Gastrocnemius medialis (tissue), 4 donors: ENCODE measurements at regions not wholly inside any gene's neighbourhood (a gene's known extent, or its start where the extent isn't known, plus 50 kb on each side); places are given as distances from the start of the nearest gene placed in this dataset.

Experiments
- ATAC-seq, 2 donors: fragments of 150-250 bp; one replicate each; pipeline ENCODE4 v1.9.1; 2016
- DNase-seq, 2 donors: peaks; one replicate each; pipeline ENCODE4 v3.0.0-alpha.2; 2019
- H3K27ac ChIP-seq, 4 donors: fragments of 200-600 bp; sonication (generic); 1 replicate in 1 of 4; 2 replicates in 3 of 4; pipeline ENCODE4 v1.5.1; 2016 to 2018; ENCODE audit warnings: mild to moderate bottlenecking in 2 of 4, moderate library complexity in 1 of 4
- H3K27me3 ChIP-seq, 3 donors: fragments of 200-600 bp; sonication (generic) in 2 of 3; 1 replicate in 1 of 3; 2 replicates in 2 of 3; pipeline versions ENCODE4 v1.5.1 to v1.6.0; 2016 to 2019; ENCODE audit warnings: mild to moderate bottlenecking in 1 of 3, moderate library complexity in 1 of 3
- H3K36me3 ChIP-seq, 2 donors: fragments of 200-600 bp; sonication (generic) in 1 of 2; one replicate each; pipeline ENCODE4 v1.5.1; 2017 to 2018
- H3K4me1 ChIP-seq, 2 donors: fragments of 200-600 bp; sonication (generic) in 1 of 2; one replicate each; pipeline ENCODE4 v1.5.1; 2016 to 2017; ENCODE audit warnings: mild to moderate bottlenecking in 2 of 2
- H3K4me3 ChIP-seq, 4 donors: fragments of 200-600 bp; sonication (generic) in 3 of 4; 1 replicate in 1 of 4; 2 replicates in 3 of 4; pipeline ENCODE4 v1.5.1; 2016 to 2019; ENCODE audit warnings: mild to moderate bottlenecking in 2 of 4
- H3K9me3 ChIP-seq, 3 donors: fragments of 200-600 bp; sonication (generic) in 2 of 3; 1 replicate in 1 of 3; 2 replicates in 2 of 3; pipeline ENCODE4 v1.5.1; 2016 to 2019
- POLR2A ChIP-seq, 2 donors: fragments of 450-650 bp; IDR thresholded peaks; one replicate each; pipeline ENCODE4 v1.6.1; 2017; ENCODE audit warnings: antibody characterized with exemption in 2 of 2, mild to moderate bottlenecking in 2 of 2, moderate library complexity in 2 of 2
- in situ Hi-C, 4 donors: fragments of 200-750 bp; cut with MboI; loops; one replicate each; pipeline versions ENCODE4 v1.15.0 to v1.8.0; 2017; ENCODE audit warnings: low sequenced_read_pairs in 4 of 4
- intact Hi-C: fragments of 100-400 bp; cut with DNase I; formaldehyde crosslinking; loops from one replicate; pipeline ENCODE4 v1.15.1; 2023; ENCODE audit warnings: low total_unique reads
- TF ChIP-seq, protein P1 (sequence below), 5 experiments: fragments of 450-650 bp in 3 of 5; fragments of 200-600 bp in 2 of 5; sonication (generic) in 2 of 5; IDR thresholded peaks in 4 of 5; conservative IDR thresholded peaks in 1 of 5; 1 replicate in 4 of 5; 2 replicates in 1 of 5; pipeline ENCODE4 v1.5.1; 2016 to 2019; ENCODE audit warnings: antibody characterized with exemption in 5 of 5, mild to moderate bottlenecking in 3 of 5, moderate library complexity in 3 of 5

DNA sequence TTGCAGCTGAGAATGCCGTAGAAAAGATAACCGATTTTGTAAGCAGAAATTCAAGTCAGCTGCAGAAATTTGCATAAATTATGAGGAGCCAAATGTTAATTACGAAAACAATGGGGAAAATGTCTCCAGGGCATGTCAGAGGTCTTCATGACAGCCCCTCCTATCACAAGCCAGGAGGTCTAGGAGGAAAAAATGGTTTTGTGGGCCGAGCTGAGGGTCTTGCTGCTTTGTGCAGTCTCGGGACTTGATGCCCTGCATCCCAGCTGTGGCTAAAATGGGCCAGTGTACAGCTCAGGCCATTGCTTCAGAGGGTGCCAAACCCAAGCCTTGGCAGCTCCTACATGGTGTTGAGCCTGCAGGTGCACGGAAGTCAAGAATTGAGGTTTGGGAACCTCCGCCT, 131.2 kb upstream of the PDE3A start:
- DNase-seq = no peak
- Histone ChIP-seq H3K36me3 (no peaks in the 10 kb centered on the region), H3K4me1 (no peaks in the 10 kb centered on the region), H3K27ac (no peak overlapping the region), H3K9me3 (no peaks in the 10 kb centered on the region), H3K27me3 (no peaks in the 10 kb centered on the region), H3K4me3 (no peak overlapping the region)
- in situ Hi-C loops (no loop called here), intact Hi-C loops (no loop called here)
- no peak for ATAC-seq
- TF ChIP-seq POLR2A (IDR thresholded peaks at IDR 0.05) = no peak
- TF ChIP-seq, protein P1, sequence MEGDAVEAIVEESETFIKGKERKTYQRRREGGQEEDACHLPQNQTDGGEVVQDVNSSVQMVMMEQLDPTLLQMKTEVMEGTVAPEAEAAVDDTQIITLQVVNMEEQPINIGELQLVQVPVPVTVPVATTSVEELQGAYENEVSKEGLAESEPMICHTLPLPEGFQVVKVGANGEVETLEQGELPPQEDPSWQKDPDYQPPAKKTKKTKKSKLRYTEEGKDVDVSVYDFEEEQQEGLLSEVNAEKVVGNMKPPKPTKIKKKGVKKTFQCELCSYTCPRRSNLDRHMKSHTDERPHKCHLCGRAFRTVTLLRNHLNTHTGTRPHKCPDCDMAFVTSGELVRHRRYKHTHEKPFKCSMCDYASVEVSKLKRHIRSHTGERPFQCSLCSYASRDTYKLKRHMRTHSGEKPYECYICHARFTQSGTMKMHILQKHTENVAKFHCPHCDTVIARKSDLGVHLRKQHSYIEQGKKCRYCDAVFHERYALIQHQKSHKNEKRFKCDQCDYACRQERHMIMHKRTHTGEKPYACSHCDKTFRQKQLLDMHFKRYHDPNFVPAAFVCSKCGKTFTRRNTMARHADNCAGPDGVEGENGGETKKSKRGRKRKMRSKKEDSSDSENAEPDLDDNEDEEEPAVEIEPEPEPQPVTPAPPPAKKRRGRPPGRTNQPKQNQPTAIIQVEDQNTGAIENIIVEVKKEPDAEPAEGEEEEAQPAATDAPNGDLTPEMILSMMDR (IDR thresholded peaks at IDR 0.05 in 4 of 5, conservative IDR thresholded peaks at IDR 0.05 in 1 of 5) = no peak

DNA sequence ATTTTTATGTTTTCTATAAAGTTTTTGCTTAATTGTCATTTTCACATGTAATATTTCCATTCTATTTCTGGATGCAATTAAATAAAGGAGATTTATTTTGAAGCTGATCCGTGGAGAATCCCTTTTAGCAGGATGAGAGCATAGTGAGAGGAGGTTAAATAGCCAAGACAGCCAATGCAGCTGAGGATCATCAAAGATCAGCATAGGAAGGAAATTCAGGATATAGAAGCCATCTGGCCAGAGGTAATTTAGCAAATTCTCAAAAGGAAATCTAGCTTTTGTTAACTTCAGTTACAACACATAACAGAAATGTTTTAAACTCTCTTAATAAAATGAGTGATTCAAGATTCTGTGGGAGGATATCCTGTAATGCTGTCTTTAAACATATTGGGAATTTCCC, 122.8 kb upstream of the PDE3A start:
- Histone ChIP-seq H3K27me3 (no peaks in the 10 kb centered on the region), H3K4me1 (no peaks in the 10 kb centered on the region), H3K4me3 (no peak overlapping the region), H3K27ac (no peak overlapping the region), H3K36me3 (no peaks in the 10 kb centered on the region), H3K9me3 (no peaks in the 10 kb centered on the region)
- intact Hi-C loops = no loop called here
- no peak for TF ChIP-seq POLR2A (IDR thresholded peaks at IDR 0.05)
- TF ChIP-seq, protein P1 (IDR thresholded peaks at IDR 0.05 in 4 of 5, conservative IDR thresholded peaks at IDR 0.05 in 1 of 5) = no peak
- in situ Hi-C loops = no loop called here
- DNase-seq (no peak), ATAC-seq (no peak)

DNA sequence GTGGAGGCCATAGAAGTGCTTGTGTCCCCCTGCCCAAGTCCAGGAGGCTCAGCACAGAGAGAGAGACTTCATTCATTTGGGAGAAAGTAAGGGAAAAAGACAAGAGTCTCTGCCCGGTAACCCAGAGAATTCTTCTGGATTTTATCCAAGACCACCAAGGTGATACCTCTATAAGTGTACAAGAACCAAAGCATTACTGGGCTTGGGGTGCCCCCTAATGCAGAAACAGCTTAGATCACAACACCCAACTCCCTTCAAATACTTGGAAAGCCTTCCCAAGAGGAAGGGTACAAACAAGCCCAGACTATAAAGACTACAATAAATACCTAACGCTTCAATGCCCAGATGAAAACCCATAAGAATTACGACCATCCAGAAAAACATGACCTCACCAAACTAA, 119.7 kb upstream of the PDE3A start:
- no peak for ATAC-seq
- in situ Hi-C loops (no loop called here), intact Hi-C loops (no loop called here)

DNA sequence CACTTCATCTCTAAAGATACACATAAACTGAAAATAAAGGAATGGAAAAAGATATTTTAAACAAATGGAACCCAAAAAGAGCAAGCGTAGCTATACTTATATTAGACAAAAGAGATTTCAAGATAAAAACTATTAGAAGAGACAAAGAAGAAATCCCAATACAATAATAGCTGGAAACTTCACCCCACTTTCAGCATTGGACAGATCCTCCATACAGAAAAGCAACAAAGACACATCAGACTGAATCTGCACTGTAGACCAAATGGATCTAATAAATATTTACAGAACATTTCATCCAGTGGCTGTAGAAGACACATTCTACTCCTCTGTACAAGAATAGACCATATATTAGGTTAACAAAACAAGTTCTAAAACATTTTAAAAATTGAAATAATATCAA, 117.6 kb upstream of the PDE3A start:
- Histone ChIP-seq H3K4me1 (no peaks in the 10 kb centered on the region), H3K27me3 (no peaks in the 10 kb centered on the region), H3K9me3 (no peaks in the 10 kb centered on the region), H3K4me3 (no peak overlapping the region), H3K36me3 (no peaks in the 10 kb centered on the region), H3K27ac (no peak overlapping the region)
- in situ Hi-C loops (no loop called here), intact Hi-C loops (no loop called here)
- no peak for DNase-seq
- ATAC-seq = no peak
- TF ChIP-seq, protein P1 (IDR thresholded peaks at IDR 0.05 in 4 of 5, conservative IDR thresholded peaks at IDR 0.05 in 1 of 5) = no peak
- TF ChIP-seq POLR2A (IDR thresholded peaks at IDR 0.05) = no peak

More for the DNA sequence above, 119.7 kb upstream of the PDE3A start:
- no peaks in the 10 kb centered on the region for H3K4me1 ChIP-seq
- H3K9me3 ChIP-seq = no peaks in the 10 kb centered on the region
- H3K27me3 ChIP-seq = no peaks in the 10 kb centered on the region
- no peaks in the 10 kb centered on the region for H3K36me3 ChIP-seq
- H3K4me3 ChIP-seq = no peak overlapping the region
- DNase-seq = no peak
- TF ChIP-seq, protein P1 (IDR thresholded peaks at IDR 0.05 in 4 of 5, conservative IDR thresholded peaks at IDR 0.05 in 1 of 5) = no peak
- TF ChIP-seq POLR2A (IDR thresholded peaks at IDR 0.05) = no peak
- H3K27ac ChIP-seq = no peak overlapping the region

DNA sequence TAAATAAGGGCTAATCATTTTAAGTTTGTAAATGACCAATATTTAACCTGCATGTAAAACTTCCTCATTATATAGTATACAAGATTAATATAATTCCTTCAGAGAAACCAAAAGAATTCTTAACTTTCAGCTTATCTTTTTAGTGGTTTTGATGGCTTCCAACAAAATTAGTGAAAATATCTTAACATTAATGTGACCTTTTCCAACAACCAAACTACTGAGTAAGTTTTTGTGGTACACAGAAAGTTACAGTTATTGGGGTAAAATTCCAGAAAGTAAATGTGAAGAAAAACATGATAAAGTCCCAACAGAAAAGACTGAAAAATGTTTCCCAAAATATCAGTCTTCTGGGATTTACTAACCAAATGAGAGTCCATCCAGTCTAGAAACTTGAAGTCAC, 111.0 kb upstream of the PDE3A start:
- Histone ChIP-seq H3K27me3 (no peaks in the 10 kb centered on the region), H3K36me3 (no peaks in the 10 kb centered on the region), H3K9me3 (no peaks in the 10 kb centered on the region), H3K4me3 (no peak overlapping the region), H3K27ac (no peak overlapping the region), H3K4me1 (no peaks in the 10 kb centered on the region)
- intact Hi-C loops = no loop called here
- TF ChIP-seq, protein P1 (IDR thresholded peaks at IDR 0.05 in 4 of 5, conservative IDR thresholded peaks at IDR 0.05 in 1 of 5) = no peak
- TF ChIP-seq POLR2A (IDR thresholded peaks at IDR 0.05) = no peak
- ATAC-seq (no peak), DNase-seq (no peak)
- in situ Hi-C loops = no loop called here
